Stimulated activated CD4-positive, alpha-beta T cell treated with anti-CD3 and anti-CD28 coated beads, Interleukin-15, amount 100 ng/mL, for 24 hours (primary cell): ENCODE measurements at regions not wholly inside any gene's neighbourhood (a gene's known extent, or its start where the extent isn't known, plus 50 kb on each side); places are given as distances from the start of the nearest gene placed in this dataset.

ENCODE experiments used
- DNase-seq: peaks from one replicate; pipeline ENCODE4 v3.0.0-alpha.2; 2020

DNA sequence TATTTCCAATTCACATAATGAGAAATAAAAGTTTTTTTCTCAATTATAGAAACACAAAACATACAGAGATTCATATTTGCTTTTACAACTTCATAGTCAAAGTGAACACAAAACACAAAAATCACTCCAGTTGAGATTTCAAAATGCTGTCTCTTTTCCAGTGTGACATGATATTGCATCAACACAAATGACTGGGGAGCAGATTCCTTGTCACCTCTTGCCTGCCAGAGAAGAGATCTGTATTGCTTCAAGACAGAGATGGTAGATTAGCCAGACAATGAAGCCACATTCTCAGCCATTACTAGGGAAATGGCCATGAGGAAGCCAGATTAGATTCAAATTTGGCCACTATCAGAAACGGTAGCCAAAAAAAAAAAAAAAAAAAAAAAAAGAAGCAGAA, 2313.1 kb upstream of the AGA start:
- DNase-seq: no peak

DNA sequence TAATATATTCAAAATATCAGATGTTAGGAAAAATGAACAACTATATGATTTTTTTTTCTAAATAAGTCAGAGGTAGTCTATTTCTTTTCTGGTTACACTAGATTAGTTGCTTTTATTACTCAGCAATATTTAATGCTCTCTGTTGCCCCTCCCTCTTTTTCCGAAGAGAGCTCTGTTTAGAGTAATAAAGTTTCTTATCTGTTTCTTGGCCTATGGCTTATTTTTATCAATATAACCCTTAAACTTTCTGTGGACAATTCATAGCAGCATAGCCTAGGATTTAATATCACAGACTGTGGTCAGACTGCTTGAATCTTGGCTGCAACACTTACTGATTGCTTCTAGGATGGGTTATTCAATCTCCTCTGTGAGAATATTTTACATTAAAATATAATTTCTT, 2315.4 kb upstream of the AGA start:
- DNase-seq: no peak

DNA sequence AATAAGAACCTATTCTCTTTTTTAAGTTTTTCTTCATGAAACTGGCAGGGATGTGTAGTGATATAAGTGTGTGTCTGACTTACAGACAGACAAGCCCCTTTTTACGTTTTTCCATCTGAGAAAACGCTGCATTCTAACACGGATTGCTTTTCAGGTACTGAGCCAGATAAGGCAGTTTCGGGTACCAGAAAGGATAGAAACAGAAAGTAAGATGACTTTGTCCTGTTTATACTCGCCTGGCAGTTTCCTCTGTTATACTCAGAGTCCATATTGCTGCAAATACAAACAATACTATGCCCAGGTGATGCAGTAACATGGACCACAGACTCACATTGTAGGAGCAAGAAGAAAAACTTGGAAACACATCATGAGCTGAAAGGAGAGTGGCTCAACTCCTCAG, 2320.6 kb upstream of the AGA start:
- DNase-seq: no peak

GRCh38 chr4:179766938-179767337, 2324.7 kb upstream of the AGA start:
- no peak for DNase-seq

DNA sequence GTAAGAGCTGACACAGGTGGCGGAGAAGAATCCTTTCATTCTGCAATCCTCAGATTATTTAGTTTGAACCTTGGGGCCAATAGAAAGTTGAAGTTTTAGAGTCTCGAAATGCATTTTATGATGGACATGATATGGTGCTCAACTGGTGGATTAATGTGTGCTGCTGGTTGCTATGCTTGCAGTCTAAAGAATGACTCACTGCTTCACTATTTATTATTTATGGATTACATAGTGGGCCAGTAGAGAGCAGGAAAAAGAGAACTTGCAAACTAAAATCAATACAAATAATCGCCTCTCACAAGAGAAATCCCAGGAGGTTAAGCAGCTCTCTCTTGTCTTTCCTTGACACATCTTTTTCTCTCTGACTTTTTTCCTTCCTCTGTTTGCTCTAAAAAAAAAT, 2326.8 kb upstream of the AGA start:
- DNase-seq: no peak

- DNase-seq: no peak
Measured at GRCh38 chr4:179797738-179798137, 2355.5 kb upstream of the AGA start.

DNA sequence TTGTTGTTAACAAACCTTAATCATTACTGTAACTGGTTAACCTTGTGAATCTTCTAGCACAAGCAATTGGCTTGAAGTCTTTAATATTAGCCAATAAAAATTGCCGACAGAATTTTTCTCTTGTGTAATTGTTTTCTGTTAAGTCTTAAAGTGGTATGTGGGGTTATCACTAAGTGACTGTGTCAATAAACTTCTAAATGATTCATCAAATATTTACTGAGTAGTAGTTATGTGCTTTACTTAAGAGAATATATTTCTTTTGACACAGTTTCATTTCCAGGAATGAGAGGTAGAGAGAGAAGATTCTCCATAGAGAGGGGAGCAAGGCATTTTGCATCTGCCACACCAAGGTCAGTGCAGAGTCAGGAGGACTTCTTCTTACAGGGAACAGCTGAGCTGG, 2361.6 kb upstream of the AGA start:
- no peak for DNase-seq

DNA sequence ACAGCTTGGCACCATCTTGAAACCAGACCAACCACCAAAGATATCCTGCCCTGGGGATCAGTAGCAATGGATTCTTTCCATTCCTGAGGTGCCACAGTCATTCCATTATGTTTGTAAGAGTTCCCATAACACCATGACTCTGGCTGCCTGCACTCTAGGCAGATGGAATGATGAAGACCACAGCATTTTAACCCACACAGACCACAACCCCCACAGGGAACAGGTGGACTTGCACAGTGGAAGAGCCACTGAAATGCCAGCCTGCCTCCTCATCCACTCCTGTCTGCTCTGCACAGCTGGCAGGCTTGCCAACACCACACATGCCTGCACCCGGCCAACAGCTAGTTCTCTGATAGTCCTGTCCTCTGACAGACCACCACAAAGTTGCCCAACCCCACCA, 2362.2 kb upstream of the AGA start:
- no peak for DNase-seq

- DNase-seq: no peak
Measured at GRCh38 chr4:179817317-179817716, 2375.1 kb upstream of the AGA start.

DNA sequence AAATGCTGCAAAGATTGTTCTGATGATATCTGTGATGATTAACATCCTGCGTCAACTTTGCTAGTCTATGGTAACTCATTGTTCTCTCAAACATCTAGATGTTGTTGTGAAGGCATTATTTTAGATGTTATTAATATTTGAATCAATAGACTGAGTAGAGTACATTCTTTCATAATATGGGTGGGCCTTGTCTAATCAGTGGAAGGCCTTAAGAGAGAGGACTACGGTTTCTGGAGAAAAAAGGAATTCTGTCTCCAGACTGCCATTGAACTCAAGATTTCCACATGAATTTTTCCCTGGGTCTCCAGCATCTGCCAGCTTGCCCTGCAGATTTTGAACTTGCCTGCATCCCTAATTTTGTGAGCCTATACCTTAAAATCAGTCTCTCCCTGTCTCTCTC, 2381.1 kb upstream of the AGA start:
- DNase-seq: no peak

DNA sequence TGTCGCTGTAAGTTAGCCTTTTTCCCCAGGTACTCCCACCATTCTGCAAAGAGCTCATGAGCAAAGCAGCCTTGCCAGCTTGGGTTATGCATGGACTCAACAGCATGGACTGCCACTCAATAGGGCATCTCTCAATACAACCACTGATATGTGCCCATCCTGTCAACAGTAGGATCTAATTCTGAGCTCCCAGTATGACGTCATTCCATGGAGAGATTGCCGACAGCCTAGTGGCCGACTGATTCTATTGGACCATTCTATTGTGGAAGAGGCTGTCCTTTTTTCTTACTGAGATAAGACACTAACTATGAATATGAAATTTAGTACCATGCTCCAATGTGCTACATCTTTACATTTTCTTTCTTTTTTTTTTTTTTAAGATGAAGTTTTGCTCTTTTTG, 2389.0 kb upstream of the AGA start:
- no peak for DNase-seq

DNA sequence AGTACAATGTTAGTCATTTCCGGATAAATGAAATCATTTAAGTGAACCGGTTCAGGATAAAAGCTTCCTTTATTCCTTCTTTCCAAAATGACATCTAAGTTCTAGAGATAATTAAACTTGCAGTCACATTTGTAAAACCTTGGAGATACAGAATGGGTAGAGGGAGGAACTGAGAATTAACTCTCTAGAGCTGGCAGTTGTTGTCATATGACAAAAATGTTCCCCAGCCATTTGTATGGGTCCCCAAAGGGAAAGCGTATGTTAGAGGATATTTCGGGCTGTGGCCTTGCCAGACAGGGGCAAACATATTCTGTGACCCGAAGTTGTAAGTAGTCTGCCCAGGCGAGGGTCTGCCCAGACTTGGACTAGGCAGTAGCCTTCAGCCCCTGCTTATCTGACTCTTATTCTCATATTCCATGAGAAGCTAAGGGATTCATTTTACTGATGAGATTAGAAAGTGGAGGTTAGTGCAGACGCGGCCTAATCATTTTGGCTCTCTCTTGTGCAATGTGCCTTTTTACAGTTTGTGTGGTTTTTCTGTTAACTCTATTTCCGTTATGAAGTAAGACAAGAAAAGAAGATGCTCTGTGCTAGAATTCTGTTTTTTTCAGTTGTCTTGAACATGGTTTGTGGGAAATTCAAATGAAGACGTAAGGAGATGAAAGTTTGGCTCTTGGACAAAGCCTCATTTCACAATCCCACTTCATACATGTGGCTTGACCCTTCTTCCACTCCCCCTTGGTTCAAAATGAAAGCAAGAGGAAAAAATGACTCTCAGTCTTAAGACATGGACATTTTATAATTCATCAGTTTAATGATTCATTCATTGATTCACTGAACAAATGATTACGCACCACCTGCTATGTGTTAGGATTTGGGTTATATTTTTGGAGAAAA, 2394.2 kb upstream of the AGA start:
- no peak for DNase-seq

DNA sequence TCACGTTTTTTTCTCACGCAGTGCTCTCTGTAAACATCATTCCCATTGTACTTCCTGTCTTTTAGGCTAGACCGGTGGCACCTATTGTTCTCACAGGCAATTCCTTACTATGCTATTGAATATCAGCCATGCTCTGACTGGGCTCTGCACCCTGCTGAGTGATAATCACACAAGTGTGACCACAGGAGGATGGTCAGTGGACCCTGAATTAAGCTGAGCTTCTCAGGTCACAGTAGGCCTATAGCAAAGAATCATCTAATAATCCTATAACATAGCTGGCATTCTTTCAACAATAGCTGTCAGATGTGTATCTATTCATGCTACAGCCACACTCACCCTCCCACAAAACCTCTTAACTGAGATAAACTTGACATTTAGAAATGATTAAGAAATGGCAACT, 2399.8 kb upstream of the TENM3 start:
- DNase-seq: no peak

DNA sequence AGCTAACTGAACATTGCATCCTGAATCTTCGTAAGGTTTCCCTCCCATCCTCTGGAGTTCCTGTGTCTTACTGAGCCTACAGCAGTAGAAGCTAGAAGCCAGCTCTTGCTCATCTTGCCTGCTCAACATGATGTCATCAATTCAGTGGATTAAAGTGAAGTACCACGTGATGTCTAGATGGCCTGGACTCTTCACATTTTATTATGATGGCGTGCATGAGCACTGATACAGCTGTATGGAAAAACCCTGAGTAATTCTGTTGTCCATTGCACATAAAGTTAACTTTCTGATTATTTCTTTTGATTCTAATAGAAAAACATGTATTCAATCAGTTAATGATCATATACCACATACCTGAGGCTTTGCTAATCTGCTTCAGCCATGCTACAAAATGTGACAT, 2387.7 kb upstream of the TENM3 start:
- no peak for DNase-seq

GRCh38 chr4:179858221-179858620, 2385.0 kb upstream of the TENM3 start:
- no peak for DNase-seq

DNA sequence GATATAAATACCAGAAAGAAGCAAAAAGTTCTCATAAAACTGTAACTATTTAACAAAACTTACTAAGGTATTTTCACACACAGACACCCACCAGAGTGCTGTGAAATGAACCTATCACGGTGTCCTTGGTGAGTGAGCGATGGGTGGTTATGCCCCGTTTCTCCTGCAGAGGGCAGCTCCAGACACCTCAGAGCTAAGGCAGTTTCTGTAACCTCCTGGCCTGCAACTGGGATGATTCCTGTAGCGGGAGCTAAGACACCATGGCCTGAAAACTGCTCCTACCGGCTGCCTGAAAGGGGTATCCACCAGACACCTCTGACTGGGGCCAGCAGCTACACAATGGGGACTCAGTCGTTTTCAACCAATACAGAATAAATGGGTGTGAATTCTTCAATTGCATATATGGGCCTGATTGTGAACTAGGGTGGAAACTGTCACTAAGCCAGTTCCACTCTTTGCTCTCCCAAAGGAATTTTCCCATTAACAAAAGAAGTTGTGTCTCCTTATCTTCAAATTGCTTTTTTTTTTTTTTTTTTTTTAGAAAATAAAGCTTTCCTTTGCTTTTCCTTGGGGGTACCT, 2375.8 kb upstream of the TENM3 start:
- peak; percentile 41 for DNase-seq

GRCh38 chr4:179871726-179872125, 2371.5 kb upstream of the TENM3 start:
- no peak for DNase-seq

- DNase-seq: no peak
Measured at GRCh38 chr4:179872755-179873154, 2370.4 kb upstream of the TENM3 start.

DNA sequence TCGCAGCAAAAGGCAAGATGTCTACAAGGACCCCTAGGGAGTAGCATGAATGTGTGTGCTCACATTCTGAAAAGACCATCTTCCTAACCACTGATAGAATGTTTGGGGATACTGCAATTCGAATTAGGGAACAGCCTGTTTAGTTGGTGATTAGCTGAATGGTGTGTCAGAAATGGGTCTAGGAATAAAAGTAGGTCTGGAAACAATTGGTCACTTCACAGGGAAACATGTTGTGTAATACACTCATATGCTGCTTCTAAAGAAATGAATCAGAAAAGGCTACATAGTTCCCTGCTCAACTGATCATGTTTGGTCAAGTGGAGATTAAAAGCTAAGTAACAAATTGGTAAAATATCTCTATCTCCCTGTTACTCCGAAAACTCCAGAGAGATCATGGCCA, 2362.4 kb upstream of the TENM3 start:
- no peak for DNase-seq

- DNase-seq: no peak
Measured at GRCh38 chr4:179894066-179894778, 2349.0 kb upstream of the TENM3 start.

GRCh38 chr4:179919587-179919986, 2323.6 kb upstream of the TENM3 start:
- DNase-seq: no peak

GRCh38 chr4:179927473-179927872, 2315.7 kb upstream of the TENM3 start:
- no peak for DNase-seq

DNA sequence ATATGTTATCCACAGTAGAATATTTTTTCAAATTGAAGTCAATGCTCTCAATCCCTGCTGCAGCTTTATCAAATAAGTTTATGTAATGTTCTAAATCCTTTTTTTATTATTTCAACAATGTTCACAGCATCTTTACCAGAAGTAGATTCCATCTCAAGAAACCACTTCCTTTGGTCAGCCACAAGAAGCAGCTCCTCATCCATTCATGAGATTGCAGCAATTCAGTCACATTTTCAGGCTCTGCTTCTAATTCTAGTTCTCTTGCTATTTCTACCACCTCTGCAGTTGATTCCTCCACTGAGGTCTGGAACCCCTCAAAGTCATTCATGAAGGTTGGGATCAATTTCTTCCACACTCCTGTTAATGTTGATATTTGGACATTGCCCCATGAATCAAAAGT, 2301.3 kb upstream of the TENM3 start:
- DNase-seq: no peak

- DNase-seq: no peak
Measured at GRCh38 chr4:179976777-179977176, 2266.4 kb upstream of the TENM3 start.
